HG03280 (cell line): ENCODE measurements at regions not wholly inside any gene's neighbourhood (a gene's known extent, or its start where the extent isn't known, plus 50 kb on each side); places are given as distances from the start of the nearest gene placed in this dataset.
"Not testable (repeated sequence)": the region's sequence is repeated elsewhere in the genome, so short reads cannot be mapped to it uniquely, and the experiment has no call there.

ENCODE experiments used
- ATAC-seq: cut with Tn5 transposase; IDR thresholded peaks from one replicate; pipeline ENCODE4 v1.9.1; 2021; ENCODE audit warnings: mild to moderate bottlenecking, moderate library complexity; ENCODE audit not compliant: unreplicated experiment

- not testable (repeated sequence) for ATAC-seq
These were observed 65.9 kb upstream of the TNK2 start for GRCh38 chr3:195974281-195974680.

- not testable (repeated sequence) for ATAC-seq
These were observed 62.5 kb upstream of the TNK2 start for GRCh38 chr3:195970873-195971272.

- not testable (repeated sequence) for ATAC-seq
These were observed 61.8 kb upstream of the TNK2 start for GRCh38 chr3:195969838-195970776.

DNA sequence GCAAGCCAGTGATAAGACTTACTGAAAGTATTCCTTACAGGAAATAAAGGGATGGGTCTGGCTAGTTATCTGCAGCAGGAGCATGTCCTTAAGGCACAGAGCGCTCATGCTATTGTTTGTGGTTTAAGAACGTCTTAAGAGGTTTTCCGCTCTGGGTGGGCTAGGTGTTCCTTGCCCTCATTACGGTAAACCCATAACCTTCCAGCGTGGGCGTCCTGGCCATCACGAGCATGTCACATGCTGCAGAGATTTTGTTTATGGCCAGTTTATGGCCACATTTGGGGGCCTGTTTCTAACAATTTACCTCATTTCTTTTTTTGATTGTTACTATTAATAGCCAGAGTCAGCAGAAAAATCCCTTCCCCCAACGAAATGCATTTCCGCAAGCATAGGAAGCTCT, 61.0 kb upstream of the TNK2 start:
- ATAC-seq: not testable (repeated sequence)

- ATAC-seq: not testable (repeated sequence)
These were observed 59.8 kb upstream of the TNK2 start for GRCh38 chr3:195968104-195968503.

DNA sequence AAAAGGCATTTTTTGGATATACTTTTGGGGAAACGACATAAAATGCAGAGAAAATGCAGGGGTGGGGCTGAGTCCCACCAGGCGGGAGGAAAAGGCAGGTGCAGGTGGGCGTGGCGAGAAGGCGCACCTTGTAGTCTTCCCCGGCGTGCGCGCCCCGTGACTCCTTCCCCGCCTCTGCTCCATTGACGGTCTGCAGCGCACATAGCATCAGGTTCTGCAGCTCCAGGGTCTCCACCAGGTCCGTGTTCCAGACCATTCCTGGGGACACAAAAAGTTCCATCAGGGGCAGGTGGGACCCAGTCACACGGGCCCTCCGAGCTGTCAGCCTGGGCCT, 59.0 kb upstream of the TNK2 start:
- not testable (repeated sequence) for ATAC-seq

DNA sequence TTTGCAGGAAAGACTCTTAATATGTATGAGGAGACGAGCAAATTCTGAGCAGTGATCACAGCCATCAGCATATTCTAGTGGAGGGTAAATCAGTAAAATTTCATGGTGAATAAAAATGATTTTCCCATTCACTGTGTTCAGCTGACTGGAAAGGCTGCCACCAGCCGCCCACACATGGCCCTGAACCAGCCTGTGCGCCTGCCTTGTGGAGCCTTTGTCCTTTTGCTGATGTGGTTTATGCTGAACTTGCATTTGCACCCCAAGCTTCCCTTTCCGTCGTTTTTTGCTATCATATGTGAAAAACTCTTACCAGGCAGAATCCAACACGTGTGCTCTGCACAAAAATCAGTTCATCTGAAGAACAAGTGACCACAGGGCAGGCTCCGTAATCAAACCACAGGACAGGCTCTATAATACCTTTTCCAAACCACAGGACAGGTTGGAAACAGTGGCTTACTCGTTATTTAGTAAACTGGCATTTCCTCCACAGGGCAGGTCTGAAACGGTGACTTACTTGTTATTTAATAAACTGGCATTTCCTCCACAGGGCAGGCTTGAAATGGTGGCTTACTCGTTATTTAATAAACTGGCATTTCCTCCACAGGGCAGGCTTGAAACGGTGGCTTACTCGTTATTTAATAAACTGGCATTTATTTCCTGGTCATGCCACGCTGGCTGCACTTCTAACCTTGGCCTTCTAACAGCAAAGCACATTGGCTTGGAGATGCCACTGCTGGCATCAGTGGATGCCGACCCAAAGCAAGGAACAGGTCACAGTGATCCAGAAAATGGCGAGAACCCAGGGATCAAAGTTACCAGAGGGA, 58.4 kb upstream of the TNK2 start:
- not testable (repeated sequence) for ATAC-seq

- ATAC-seq: not testable (repeated sequence)
These were observed 56.9 kb upstream of the TNK2 start for GRCh38 chr3:195965217-195965616.

DNA sequence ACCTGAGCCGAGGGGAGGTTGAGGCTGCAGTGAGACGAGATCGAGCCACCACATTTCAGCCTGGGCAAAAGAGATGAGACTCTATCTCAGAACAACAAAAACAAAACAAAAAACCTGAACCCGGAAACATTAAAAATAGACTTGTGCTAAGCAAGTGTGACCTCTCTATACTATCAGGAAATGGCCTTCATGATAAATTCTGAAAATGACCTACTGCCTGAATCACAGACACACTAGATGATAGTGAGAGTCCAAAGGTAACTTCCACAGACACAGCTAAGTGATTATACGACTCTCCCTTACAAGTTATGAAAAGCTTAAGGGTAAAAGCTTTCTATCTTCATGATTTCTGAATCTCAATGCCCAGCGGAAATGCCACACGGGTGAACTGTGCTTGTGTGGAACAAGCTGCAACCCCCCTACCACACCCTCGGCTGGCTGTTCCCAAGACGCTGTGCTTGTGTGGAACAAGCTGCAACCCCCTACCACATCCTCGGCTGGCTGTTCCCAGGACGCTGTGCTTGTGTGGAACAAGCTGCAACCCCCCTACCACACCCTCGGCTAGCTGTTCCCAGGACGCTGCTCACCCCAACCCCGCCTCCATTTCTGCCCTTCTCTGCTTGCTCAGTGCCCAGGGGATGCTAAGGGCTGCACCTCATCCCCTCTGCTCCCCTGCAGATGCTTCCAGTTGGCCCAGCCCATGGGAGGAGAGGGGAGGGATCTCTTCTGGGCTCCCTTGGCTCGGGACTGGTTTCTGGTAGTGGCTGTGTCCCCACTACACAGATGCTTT, 56.2 kb upstream of the TNK2 start:
- ATAC-seq: not testable (repeated sequence)

GRCh38 chr3:195962222-195962621, 53.9 kb upstream of the TNK2 start:
- ATAC-seq: not testable (repeated sequence)

DNA sequence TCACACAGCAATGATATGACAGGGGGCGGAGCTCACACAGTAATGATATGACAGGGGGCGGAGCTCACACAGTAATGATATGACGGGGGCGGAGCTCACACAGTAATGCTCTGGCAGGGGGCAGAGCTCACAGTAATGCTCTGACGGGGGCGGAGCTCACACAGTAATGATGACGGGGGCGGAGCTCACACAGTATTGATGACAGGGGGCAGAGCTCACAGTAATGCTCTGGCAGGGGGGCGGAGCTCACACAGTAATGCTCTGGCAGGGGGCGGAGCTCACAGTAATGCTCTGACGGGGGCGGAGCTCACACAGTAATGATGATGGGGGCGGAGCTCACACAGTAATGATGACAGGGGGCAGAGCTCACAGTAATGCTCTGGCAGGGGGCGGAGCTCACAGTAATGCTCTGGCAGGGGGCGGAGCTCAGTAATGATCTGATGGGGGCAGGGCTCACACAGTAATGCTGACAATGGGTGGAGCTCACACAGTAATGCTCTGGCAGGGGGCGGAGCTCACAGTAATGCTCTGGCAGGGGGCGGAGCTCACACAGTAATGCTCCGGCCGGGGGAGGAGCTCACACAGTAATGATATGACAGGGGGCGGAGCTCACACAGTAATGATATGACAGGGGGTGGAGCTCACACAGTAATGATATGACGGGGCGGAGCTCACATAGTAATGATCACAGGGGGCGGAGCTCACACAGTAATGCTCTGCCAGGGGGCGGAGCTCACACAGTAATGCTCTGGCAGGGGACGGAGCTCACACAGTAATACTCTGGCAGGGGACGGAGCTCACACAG, 52.8 kb upstream of the TNK2 start:
- not testable (repeated sequence) for ATAC-seq

- not testable (repeated sequence) for ATAC-seq
These were observed 51.8 kb upstream of the TNK2 start for GRCh38 chr3:195960164-195960563.

DNA sequence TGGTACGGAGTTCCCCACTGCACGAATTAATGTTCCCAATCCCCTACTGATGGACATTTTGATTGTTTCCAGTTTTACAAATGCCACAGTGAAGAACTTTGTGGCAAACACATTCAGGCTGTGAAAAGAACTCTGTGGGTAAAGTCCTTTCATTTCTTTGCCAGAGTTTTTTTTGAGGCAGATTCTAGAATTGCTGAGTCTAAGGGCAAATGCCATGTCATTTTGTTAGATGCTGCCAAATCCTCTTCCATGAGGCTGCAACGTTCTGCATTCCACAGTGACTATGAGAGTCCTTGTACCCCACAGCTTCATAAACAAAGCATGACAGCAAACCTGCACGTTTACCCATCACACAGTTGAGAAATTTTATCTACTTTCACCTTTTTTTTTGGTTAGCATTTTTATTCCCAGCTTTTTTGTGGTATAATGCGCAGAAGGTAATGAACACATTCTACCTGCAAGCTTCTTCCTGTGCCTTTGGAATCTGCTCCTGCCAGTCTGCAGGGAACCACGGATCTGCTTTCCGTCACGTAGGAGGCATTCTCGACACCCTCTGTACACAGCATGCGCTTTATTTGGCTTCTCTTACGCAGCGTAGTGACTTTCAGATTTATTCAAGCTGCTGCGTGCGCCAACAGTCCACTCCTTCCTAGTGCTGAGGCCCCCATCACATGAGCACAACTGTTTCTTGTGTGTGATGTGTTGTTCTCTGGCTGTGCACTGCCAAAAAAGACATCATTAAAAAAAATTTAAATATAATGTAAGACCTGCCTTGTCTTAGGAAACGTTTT, 51.2 kb upstream of the TNK2 start:
- ATAC-seq: not testable (repeated sequence)

GRCh38 chr3:195958736-195959135, 50.4 kb upstream of the TNK2 start:
- not testable (repeated sequence) for ATAC-seq
